Tibial nerve (tissue), 4 donors: ENCODE measurements at regions not wholly inside any gene's neighbourhood (a gene's known extent, or its start where the extent isn't known, plus 50 kb on each side); places are given as distances from the start of the nearest gene placed in this dataset.

Experiments used
- DNase-seq, 2 donors: peaks; one replicate each; pipeline ENCODE4 v3.0.0-alpha.2; 2019; ENCODE audit warnings: low spot score in 2 of 2
- H3K27ac ChIP-seq, 4 donors: fragments of 200-600 bp; sonication (generic) in 3 of 4; one replicate each; pipeline ENCODE4 v1.5.1; 2017 to 2019; ENCODE audit warnings: mild to moderate bottlenecking in 1 of 4
- H3K27me3 ChIP-seq, 2 donors: fragments of 200-600 bp; sonication (generic) in 1 of 2; one replicate each; pipeline versions ENCODE4 v1.5.1 to v1.6.0; 2017 to 2019
- H3K36me3 ChIP-seq, 3 donors: fragments of 200-600 bp; sonication (generic); one replicate each; pipeline ENCODE4 v1.5.1; 2018 to 2019
- H3K4me1 ChIP-seq, 4 donors: fragments of 200-600 bp; sonication (generic) in 3 of 4; one replicate each; pipeline ENCODE4 v1.5.1; 2017 to 2019
- H3K4me3 ChIP-seq, 4 donors: fragments of 200-600 bp; sonication (generic) in 3 of 4; one replicate each; pipeline ENCODE4 v1.5.1; 2017 to 2019; ENCODE audit warnings: mild to moderate bottlenecking in 1 of 4, moderate library complexity in 1 of 4
- H3K9me3 ChIP-seq, 4 donors: fragments of 200-600 bp; sonication (generic) in 3 of 4; one replicate each; pipeline ENCODE4 v1.5.1; 2017 to 2019
- EP300 ChIP-seq, 2 donors: sonication (generic); formaldehyde crosslinking; IDR thresholded peaks; one replicate each; pipeline ENCODE4 v1.6.1; 2017; ENCODE audit warnings: antibody characterized with exemption in 2 of 2, mild to moderate bottlenecking in 1 of 2
- POLR2A ChIP-seq, 2 donors: fragments of 450-650 bp; IDR thresholded peaks; one replicate each; pipeline ENCODE4 v1.6.1; 2017; ENCODE audit warnings: antibody characterized with exemption in 2 of 2, mild to moderate bottlenecking in 2 of 2, moderate library complexity in 2 of 2
- WGBS, 2 donors: methylation state at CpG; one replicate each; pipeline ENCODE4 v1.1.5; 2018; 5-methylcytosine and 5-hydroxymethylcytosine counted together
- TF ChIP-seq, protein P1 (sequence below), 5 experiments: fragments of 200-600 bp in 3 of 5; fragments of 450-650 bp in 2 of 5; sonication (generic) in 3 of 5; IDR thresholded peaks; one replicate each; pipeline ENCODE4 v1.5.1; 2016 to 2019; ENCODE audit warnings: antibody characterized with exemption in 5 of 5, mild to moderate bottlenecking in 3 of 5, moderate library complexity in 2 of 5

GRCh38 chr21:28865488-28866186, 127.0 kb downstream of the LTN1 start:
- 83 to 94% methylated on average over 5 of the region's 5 CpGs for WGBS, 2 donors
- no peak for DNase-seq

GRCh38 chr21:28858424-28858823, 134.3 kb downstream of the LTN1 start:
- 83 to 86% methylated on average over 3 of the region's 3 CpGs for WGBS, 2 donors
- H3K4me1 ChIP-seq = peaks cover 0 to 4% (median 0%) of the 10 kb centered on the region in 4 donors
- no peaks in the 10 kb centered on the region for H3K9me3 ChIP-seq
- TF ChIP-seq EP300 (IDR thresholded peaks at IDR 0.05) (no peak), POLR2A (IDR thresholded peaks at IDR 0.05) (no peak)
- TF ChIP-seq, protein P1, sequence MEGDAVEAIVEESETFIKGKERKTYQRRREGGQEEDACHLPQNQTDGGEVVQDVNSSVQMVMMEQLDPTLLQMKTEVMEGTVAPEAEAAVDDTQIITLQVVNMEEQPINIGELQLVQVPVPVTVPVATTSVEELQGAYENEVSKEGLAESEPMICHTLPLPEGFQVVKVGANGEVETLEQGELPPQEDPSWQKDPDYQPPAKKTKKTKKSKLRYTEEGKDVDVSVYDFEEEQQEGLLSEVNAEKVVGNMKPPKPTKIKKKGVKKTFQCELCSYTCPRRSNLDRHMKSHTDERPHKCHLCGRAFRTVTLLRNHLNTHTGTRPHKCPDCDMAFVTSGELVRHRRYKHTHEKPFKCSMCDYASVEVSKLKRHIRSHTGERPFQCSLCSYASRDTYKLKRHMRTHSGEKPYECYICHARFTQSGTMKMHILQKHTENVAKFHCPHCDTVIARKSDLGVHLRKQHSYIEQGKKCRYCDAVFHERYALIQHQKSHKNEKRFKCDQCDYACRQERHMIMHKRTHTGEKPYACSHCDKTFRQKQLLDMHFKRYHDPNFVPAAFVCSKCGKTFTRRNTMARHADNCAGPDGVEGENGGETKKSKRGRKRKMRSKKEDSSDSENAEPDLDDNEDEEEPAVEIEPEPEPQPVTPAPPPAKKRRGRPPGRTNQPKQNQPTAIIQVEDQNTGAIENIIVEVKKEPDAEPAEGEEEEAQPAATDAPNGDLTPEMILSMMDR (IDR thresholded peaks at IDR 0.05) = no peak
- H3K27me3 ChIP-seq = no peaks in the 10 kb centered on the region
- no peak overlapping the region for H3K27ac ChIP-seq
- peaks cover 0 to 28% (median 0%) of the 10 kb centered on the region in 3 donors for H3K36me3 ChIP-seq
- DNase-seq = no peak
- no peak overlapping the region for H3K4me3 ChIP-seq

More at GRCh38 chr21:28865488-28866186, 127.0 kb downstream of the LTN1 start:
- Histone ChIP-seq H3K9me3 (no peaks in the 10 kb centered on the region), H3K4me3 (no peak overlapping the region), H3K4me1 (no peaks in the 10 kb centered on the region), H3K27ac (no peak overlapping the region), H3K27me3 (no peaks in the 10 kb centered on the region), H3K36me3 (peaks cover 0 to 70% (median 0%) of the 10 kb centered on the region in 3 donors)
- TF ChIP-seq POLR2A (IDR thresholded peaks at IDR 0.05) (no peak), EP300 (IDR thresholded peaks at IDR 0.05) (no peak)
- TF ChIP-seq, protein P1 (IDR thresholded peaks at IDR 0.05) = no peak

GRCh38 chr21:28857752-28858151, 134.9 kb downstream of the LTN1 start:
- Histone ChIP-seq H3K4me1 (peaks cover 0 to 4% (median 0%) of the 10 kb centered on the region in 4 donors), H3K36me3 (peaks cover 0 to 30% (median 0%) of the 10 kb centered on the region in 3 donors), H3K27ac (no peak overlapping the region), H3K27me3 (no peaks in the 10 kb centered on the region), H3K4me3 (no peak overlapping the region), H3K9me3 (no peaks in the 10 kb centered on the region)
- no peak for DNase-seq
- TF ChIP-seq POLR2A (IDR thresholded peaks at IDR 0.05) = no peak
- TF ChIP-seq, protein P1 (IDR thresholded peaks at IDR 0.05) = no peak
- no peak for TF ChIP-seq EP300 (IDR thresholded peaks at IDR 0.05)
- 87 to 96% methylated on average over 2 of the region's 2 CpGs for WGBS, 2 donors

GRCh38 chr21:28856588-28857250, 136.0 kb downstream of the LTN1 start:
- DNase-seq = no peak
- Histone ChIP-seq H3K27ac (no peak overlapping the region), H3K4me1 (peaks cover 0 to 4% (median 0%) of the 10 kb centered on the region in 4 donors), H3K27me3 (no peaks in the 10 kb centered on the region), H3K9me3 (no peaks in the 10 kb centered on the region), H3K4me3 (no peak overlapping the region), H3K36me3 (peaks cover 0 to 31% (median 0%) of the 10 kb centered on the region in 3 donors)
- 64 to 67% methylated on average over 5 of the region's 5 CpGs for WGBS, 2 donors
- no peak for TF ChIP-seq POLR2A (IDR thresholded peaks at IDR 0.05)
- TF ChIP-seq EP300 (IDR thresholded peaks at IDR 0.05) = no peak
- TF ChIP-seq, protein P1 (IDR thresholded peaks at IDR 0.05) = no peak

DNA sequence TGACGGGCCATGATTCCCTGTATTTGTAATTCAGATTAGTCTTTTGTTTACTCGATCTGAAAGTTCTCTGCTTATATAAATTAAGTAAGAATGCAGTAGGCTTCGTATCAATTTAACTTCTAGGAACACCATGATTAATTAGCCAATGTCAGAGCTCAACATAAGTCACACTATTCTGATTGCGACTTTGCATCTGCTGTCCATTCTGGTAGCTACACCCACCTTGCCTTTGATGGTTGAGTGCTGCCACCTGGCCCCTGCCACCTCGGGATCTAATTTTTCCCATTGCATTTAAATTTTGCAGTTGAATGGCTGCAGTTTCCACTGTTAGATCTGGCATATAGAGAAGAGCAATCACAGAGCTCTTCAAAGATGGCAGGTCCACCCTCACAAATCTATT, 140.0 kb downstream of the LTN1 start:
- no peaks in the 10 kb centered on the region for H3K27me3 ChIP-seq
- H3K4me1 ChIP-seq = peaks cover 0 to 4% (median 0%) of the 10 kb centered on the region in 4 donors
- no peak for DNase-seq
- H3K36me3 ChIP-seq = peaks cover 0 to 27% (median 0%) of the 10 kb centered on the region in 3 donors
- H3K4me3 ChIP-seq = no peak overlapping the region
- TF ChIP-seq EP300 (IDR thresholded peaks at IDR 0.05) (no peak), POLR2A (IDR thresholded peaks at IDR 0.05) (no peak)
- TF ChIP-seq, protein P1 (IDR thresholded peaks at IDR 0.05) = no peak
- 72 to 79% methylated on average over 5 of the region's 5 CpGs for WGBS, 2 donors
- no peak overlapping the region for H3K27ac ChIP-seq
- no peaks in the 10 kb centered on the region for H3K9me3 ChIP-seq
